NCI-H82 treated with DMSO at 0.1 percent for 48 hours (cell line): ENCODE measurements at regions not wholly inside any gene's neighbourhood (a gene's known extent, or its start where the extent isn't known, plus 50 kb on each side); places are given as distances from the start of the nearest gene placed in this dataset.

Experiments used
- DNase-seq: peaks from one replicate; lab custom pipeline; 2025; ENCODE audit not compliant: unreplicated experiment; lab: John Stamatoyannopoulos, UW

- peak; percentile 99 for DNase-seq
These were observed 69.4 kb upstream of the STXBP5L start for GRCh38 chr3:120838441-120839091.

- DNase-seq = no peak
These were observed 68.9 kb upstream of the STXBP5L start for GRCh38 chr3:120839120-120839519.

DNA sequence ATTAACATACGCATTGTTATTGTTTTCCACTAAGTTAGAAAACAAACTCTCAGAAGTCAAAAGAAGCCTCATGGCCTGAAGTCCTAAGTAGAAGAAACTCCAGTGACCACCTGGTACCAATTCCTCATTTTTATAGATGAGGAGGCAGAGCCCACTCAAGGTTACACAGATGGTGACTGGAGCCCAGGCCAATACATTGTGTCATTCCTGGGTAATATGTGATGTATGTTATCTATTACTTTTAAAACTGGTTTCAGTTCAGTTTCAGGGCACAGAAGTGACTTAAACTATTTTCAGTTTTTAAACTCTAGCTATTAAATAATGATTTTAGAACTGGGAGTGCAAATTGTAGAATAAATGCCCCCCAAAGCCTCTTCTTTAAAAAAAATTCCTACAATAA lies 66.7 kb upstream of the STXBP5L start:
- no peak for DNase-seq

- DNase-seq = no peak
These were observed 61.9 kb upstream of the STXBP5L start for GRCh38 chr3:120846073-120846472.

- no peak for DNase-seq
These were observed 59.5 kb upstream of the STXBP5L start for GRCh38 chr3:120848503-120848902.

DNA sequence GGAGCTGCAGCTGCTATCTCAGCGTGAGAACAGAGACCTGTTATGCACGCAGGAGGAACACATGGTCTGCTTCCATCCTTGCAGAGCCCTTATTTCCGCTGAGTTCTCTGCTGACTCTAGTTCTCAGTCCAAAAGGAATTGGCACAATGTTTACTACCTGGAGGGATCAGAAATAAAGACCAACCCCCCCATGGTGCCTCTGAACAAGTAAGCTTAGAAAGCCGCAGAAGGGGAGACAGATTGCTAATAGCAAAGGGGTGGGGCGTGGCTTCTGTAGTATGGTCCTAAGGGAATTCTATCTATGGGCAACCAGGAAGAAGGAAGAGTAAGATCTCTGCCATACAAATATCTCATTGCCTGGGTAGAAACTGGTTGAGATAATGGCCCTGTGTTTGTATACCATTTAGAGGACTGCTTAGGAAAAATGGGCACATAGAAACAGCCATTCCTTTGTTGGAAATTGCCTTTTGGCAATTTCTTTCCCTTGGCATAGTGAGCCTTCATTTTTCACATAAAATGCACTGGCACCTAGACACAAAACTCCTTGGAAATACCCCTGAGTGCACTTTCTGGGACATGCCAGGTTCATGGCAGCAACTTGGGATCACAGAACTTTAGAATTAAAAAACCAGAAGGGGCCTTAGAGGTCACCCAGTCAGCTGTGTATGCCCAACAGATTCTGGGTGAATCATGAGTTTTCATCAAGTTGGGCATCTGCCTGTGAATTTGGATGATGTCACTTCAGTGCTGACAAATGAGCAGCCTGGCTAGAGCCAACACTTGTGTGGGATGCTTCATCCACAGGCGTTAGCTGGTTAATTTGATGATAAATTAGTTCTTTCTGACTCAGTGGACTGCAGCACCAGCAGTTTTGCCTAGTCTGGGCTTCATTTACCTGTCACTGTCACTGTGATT lies 57.4 kb upstream of the STXBP5L start:
- peak; percentile 86 for DNase-seq

DNA sequence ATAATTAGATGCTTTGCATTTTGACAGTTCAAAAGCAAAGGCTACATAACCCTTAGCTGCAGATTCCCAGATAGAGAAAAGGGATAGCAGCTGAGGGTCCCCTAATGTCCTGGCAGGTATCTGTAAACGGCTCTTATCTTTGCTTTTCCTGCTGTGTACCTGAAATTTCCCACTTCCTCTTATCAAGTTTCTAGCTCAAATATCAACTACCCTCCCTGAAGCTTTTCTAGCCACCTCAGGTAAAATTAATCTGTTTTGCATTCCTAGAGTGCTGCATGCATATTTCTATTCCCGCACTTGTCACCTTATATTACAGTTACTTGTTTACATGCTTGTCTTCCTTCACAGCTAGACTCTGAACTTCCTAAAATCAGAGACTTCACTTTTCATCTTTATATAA lies 55.6 kb upstream of the STXBP5L start:
- DNase-seq = no peak

DNA sequence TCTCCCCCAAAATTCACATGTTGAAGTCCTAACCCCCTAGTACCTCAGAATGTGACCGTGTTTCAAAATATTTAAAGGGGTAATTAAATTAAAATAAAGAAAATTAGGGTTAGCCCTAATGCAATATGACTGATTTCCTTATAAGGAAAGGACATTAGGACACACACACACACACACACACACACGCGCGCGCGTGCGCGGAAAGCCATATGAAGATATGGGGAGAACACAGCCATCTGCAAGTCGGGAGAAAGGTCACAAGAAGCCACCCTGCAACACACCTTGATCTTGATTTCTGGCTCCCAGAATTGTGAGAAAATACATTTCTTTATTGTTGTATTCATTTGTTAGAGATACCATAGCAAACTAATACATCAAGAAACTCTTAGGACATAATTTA lies 54.6 kb upstream of the STXBP5L start:
- DNase-seq = no peak

GRCh38 chr3:120854908-120855526 lies 53.0 kb upstream of the STXBP5L start:
- DNase-seq = no peak

DNA sequence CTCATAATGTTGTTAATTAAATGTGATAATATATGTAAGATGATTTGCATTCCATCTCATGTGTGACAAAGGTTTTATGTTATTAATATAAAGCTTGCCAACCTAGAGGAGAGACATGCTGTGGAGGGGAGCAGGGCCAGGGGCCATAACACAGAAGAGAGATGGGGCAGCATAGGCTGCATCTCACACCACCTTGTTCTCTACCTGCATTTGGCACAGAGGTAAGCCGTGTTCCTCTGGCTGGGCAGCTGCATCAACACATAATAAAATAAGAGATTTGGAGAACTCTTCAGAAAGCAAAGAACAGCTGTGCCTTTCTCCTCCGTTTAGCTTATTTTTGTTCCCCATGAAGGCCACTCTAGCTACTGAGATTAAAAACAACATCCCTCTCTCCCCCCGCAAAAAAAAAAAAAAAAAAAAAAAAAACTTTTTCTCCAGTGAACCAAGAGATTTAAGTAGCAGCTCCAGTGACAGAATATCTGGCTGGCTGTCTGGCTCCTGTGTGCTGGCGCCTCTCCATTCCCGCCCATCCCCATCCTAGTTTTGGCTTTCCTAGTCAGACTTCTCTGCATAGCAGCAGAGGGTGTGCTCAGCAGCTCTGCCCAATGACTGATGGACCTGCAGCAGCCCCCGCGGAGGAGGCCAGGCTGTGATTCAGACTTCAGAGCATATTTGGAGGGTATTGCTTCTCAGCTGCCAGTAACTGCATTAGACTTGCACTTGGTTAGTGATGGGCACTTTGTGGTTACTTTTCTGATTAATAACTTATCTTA lies 52.2 kb upstream of the STXBP5L start:
- DNase-seq = no peak
